CD4-positive, alpha-beta T cell treated with Interleukin-6 at 100 ng/mL for 8 hours (primary cell): ENCODE measurements at regions not wholly inside any gene's neighbourhood (a gene's known extent, or its start where the extent isn't known, plus 50 kb on each side); places are given as distances from the start of the nearest gene placed in this dataset.
"Not testable (repeated sequence)": the region's sequence is repeated elsewhere in the genome, so short reads cannot be mapped to it uniquely, and the experiment has no call there.

ENCODE experiments used
- DNase-seq: peaks from one replicate; pipeline ENCODE4 v3.0.0-alpha.2; 2020; ENCODE audit warnings: mixed read lengths, low spot score

DNA sequence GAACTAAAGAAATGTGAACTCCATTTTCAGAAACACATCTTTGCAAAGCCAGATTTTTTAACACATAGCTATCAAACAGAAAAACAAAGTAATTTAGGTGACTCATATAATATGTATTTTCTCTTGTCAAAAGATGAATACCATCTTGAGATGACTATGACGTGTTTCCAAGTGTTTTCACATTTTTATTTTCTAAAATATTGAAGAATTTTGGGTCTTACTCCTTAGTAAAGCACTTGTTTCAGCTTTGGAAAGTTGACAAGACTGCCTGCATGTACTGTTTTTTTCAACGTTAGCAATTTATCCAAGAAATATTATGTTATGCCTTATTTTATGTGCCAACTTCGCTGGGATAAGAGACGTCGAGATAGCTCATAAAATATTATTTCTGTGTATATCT lies 733.9 kb upstream of the EPHA5 start:
- no peak for DNase-seq

- DNase-seq: no peak
Observed at GRCh38 chr4:66376921-66377320, 706.6 kb upstream of the EPHA5 start.

GRCh38 chr4:66376396-66376795 lies 706.1 kb upstream of the EPHA5 start:
- DNase-seq: no peak

GRCh38 chr4:66373268-66373667 lies 703.0 kb upstream of the EPHA5 start:
- DNase-seq: no peak

DNA sequence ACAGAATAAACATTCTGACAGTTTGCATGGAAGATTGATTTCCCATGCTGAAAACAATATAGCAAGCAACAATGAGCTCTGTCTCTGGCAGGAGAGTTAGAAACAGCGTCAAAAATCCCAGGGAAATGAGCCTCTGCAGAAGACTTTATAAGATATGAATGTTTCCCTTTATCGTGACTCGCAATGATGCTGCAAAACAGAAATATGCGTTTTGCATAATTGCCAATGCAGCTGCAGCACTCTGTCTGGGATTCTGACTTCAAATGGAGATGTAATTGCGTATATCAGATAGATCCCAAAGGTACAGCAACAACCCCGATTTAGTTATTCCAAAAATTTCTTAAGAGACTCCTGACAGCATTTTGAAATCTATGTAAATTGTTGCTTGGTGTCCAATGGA lies 702.4 kb upstream of the EPHA5 start:
- no peak for DNase-seq

DNA sequence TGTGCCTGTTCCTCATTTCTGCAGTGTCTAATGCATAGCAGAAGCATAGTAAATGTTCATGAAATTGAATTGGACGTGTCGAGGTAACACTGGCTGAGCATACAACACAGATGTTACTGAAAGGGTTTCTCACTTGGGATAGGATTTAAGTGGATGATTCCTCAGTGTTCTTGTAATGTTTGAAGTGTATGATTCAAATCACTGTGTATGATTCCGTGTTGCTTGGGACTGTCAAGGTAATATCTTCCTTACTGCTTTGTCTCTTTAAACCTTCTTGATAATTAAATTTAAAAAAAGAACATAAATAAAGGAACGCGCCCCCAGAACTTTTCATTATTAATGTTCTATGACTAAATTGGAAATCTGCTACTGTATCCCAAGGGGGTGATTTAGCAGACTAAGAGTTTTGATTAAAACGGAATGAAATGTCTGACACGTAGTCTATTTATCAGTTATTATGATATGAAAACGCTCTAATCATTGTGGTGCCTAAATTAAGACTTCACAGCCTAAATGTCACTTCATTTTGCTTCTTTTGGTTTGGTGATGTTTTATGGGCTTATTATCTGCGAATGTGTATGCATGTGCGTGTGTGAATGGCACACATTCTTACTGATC lies 696.9 kb upstream of the EPHA5 start:
- no peak for DNase-seq

DNA sequence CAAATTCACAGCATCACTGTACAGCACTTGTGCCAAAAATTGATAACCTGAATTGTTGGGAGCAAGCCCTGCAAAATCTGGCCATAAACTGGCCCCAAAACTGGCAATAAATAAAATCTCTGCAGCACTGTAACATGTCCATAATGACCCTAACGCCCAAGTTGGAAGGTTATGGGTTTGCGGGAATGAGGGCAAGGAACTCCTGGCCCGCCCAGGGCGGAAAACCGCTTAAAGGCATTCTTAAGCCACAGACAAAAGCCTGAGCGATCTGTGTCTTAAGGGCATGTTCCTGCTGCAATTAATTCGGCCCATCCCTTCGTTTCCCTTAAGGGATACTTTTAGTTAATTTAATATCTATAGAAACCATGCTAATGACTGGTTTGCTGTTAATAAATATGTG lies 690.1 kb upstream of the EPHA5 start:
- DNase-seq: not testable (repeated sequence)

DNA sequence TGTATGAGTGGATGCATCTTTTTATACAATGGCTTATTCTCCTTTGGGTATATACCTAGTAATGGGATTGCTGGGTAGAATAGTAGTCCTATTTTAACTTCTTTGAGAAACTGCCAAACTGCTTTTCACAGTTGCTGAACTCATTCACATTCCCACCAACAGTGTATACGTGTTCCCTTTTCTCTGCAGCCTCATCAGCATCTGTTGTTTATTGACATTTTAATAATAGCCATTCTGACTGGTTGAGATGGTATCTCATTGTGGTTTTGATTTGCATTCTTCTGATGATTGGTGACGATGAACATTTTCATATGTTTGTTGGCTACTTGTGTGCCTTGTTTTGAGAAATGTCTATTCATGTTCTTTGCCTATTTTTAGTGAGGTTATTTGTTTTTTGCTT lies 687.0 kb upstream of the EPHA5 start:
- no peak for DNase-seq

DNA sequence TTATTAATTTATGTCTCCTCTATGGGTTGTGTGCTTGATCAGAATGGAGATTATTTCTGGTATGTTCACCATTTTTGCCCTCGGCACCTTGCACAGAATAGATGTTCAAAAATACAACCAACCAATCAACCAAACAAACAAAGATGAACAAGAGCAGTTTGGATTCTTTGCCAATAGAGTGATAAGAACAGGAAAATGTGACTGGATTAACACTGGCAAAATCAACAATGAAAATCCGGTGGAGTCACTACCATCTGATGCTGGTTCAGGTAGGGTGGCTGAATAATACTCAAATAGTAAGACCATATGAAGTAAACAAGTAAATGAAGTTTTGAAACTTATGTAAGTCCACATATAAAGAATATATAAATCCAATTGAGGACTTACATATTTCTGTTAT lies 685.0 kb upstream of the EPHA5 start:
- DNase-seq: no peak

DNA sequence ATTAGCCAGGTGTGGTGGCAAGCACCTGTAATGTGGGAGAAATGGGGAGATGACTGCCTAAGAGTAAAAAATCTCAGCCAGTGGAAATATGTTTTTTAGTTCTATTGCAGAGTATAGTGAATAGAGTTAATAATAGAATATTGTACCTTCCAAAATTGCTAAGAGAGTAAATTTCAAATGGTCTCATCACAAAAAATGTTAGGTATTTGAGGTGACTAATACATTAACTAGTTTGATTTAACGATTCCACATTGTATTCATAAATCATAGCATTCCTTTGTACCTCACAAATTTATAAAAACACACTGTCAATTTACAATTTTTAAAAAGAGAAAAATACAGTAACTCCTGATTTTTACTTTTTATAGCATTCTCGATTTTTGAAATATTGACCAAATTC lies 681.5 kb upstream of the EPHA5 start:
- DNase-seq: no peak

DNA sequence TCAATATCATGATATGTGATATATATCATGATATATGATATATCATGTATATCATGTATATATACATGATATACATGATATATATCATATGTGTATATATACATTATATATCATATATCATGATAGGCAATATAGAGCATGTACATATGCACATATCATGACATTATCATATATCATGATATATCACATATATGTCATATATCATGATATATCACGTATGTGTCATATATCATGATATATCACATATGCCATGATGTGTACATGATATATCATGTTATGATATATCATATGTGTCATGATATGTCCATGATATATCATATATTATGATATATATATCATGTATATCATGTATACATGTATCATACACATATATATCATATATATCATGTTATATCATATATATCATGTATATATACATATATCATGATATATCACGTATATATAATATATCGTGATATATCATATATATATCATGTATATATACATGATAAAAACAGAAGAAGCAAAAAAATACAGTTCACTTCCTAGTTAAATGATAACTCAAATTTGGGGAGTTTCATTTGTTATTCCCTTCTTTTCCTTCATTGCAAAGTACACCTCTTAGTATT lies 670.1 kb upstream of the EPHA5 start:
- no peak for DNase-seq

DNA sequence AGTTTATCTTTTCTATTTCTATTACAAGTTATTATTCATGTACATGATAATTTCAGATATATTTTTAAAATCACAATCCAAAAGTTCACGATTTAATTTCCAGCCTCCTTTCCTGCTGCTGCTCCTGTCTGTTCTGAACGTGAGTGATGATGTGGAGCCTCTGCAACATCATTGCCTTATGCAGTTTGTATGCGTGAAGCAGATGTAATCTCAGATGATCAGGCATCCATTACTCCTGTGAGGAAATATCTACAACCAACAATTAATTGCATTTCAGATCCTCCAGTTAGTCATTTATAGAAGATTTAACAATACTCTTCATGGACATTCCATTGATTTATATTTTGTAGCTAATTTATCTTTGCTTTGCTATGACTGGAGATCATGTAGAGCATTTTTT lies 668.7 kb upstream of the EPHA5 start:
- no peak for DNase-seq

GRCh38 chr4:66331761-66332160 lies 661.5 kb upstream of the EPHA5 start:
- DNase-seq: no peak

GRCh38 chr4:66330125-66330524 lies 659.8 kb upstream of the EPHA5 start:
- no peak for DNase-seq

DNA sequence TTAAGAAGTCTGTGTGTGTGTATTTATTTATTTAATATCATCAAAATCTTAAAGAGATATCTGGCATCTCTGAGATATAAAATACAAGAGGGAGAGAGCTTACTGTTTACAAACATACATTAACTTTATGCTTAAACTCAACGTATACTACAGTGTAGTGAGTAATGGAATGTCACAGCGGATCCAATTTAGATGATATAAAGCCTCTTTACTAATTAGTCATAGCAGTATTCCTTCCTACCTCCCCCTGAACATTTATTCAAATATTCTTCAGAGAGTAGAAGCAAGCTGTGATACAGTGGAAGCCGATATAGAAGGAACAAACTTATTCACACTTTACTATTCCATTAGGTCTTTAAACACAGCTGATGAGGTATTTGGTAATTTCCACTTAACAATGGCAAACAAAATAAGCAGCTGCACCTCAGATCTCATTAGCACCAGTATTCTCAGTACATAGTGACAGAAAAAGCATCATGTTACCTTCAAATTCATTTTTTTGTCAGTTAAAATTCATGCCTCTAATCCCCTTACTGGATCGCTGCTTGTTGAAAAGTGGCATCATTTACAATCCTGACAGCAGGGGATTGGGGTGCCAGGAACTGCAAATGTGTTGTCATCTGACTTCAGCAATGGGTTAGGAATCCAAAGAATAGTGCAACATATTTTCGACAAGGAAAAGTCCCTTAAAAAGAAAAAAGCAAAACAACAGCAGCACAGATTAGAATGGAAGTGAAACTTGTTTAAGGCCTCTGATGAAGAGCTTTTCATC lies 658.7 kb upstream of the EPHA5 start:
- no peak for DNase-seq

DNA sequence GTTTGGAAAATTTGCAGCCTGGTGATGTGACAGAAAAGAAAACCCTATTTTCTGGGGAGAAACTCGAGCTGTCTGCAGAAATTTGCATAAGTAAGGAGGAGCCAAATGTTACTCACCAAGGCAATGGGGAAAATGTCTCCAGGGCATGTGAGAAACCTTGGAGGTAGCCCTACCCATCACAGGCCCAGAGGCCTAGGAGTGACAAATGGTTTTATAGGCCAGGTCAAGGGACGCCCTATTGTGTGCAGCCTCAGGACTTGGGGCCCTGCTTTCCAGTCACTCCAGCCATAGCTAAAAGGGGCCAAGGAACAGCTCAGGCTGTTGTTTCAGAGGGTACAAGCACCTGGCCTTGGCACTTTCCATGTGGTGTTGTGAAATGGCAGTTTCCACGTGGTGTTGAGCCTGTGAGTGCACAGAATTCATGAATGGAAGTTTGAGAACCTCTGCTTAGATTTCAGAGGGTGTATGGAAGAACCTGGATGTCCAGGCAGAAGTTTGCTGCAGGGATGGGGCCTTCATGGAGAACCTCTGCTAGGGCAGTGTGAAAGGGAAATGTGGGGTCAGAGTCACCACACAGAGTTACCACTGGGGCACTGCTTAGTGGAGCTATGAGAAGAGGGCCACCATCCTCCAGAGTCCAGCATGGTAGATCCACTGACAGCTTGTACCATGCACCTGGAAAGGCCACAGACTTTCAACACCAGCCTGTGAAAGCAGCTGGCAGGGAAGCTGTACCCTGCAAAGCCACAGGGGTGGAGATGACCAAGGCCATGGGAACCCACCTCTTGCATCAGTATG lies 637.6 kb upstream of the EPHA5 start:
- no peak for DNase-seq

DNA sequence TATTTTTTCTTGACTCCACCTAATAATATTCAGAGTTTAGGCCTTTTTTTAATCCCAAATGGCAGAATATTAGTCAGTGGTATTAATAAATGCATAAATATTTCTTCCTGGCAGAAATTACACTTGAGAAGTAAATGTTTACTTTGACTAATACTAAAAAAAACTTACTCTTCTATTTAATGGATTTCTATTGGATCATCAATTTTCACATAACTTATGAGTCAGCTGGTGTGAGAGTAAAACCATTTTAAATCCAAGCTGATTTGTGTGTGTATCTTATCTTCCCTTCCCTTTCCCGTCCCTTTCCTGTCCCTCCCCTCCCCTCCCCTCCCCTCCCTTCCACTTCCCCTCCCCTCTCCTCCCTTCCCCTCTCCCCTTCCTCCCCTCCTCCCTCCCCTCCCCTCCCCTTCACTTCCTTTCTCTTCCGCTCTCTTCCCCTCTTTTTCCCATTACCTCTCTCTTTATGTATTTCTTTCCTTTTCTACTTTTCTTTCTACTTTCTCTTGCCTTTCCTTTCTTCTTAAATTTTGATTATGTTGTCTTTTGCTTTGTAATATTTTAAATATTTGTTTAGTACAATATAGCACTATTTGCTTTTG lies 630.1 kb upstream of the EPHA5 start:
- DNase-seq: no peak

DNA sequence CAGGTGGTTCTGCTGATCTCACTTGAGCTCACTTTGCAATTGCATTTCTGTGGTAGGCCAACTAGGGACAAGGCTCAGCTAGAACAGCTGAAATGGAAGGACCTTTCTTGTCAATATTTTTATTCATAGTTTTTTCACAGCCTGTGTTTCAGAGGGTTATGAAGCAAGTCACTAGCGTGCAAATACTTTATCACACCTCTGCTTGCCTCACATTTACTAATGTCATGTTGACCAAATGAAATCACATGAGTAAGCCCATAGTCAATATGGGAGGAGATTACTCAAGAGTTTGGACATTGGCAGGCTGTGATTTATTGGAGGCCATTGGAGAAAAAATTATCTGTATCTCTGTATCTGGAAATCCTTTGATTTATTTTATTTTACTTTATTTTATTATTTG lies 628.3 kb upstream of the EPHA5 start:
- no peak for DNase-seq

- no peak for DNase-seq
Observed at GRCh38 chr4:66297703-66298102, 627.4 kb upstream of the EPHA5 start.

DNA sequence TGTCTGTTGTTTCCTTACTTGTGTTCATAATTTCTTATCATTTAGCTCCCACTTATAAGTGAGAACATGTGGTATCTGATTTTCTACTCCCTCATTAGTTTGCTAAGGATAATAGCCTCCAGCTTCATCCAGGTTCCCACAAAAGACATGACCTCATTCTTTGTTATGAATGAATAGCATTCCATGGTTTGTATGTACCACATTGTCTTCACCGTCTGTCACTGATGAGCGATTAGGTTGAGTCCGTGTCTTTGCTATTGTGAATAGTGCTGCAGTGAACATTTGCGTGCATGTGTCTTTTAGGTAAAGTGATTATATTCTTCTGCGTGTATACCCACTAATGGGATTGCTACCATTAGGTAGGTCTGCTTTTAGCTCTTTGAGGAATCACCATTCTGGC lies 624.3 kb upstream of the EPHA5 start:
- no peak for DNase-seq

DNA sequence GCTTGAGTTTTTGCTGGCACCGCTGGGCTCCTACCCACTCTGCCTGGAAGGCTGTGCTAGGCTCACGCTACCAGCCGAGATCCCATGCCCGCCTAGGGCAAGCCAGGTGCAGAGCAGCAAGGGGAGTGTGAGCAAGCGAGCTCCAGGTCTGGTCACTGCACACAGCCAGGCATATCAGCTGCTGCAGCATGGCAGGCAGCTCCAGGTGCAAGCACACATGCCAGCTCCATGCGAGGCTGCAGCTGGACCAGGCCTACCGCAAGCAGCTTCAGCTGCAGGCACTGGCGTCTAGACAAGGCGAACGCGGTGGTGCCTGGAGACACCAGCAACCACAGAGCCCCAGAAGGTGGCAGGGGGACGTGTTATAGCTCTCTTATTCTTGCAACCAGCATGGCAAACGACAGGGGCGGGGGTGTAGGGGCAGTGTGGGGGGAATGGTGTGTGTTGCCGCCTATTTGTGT lies 614.7 kb upstream of the EPHA5 start:
- DNase-seq: no peak

- no peak for DNase-seq
Observed at GRCh38 chr4:66279084-66279483, 608.8 kb upstream of the EPHA5 start.
